Fibroblast of villous mesenchyme (primary cell): ENCODE measurements at regions not wholly inside any gene's neighbourhood (a gene's known extent, or its start where the extent isn't known, plus 50 kb on each side); places are given as distances from the start of the nearest gene placed in this dataset.
A peak's percentile ranks its signal among the peaks of the same experiment; 100 is the strongest.

Source experiments
- DNase-seq: peaks from one replicate; pipeline ENCODE4 v3.0.0-alpha.2; 2010; ENCODE audit warnings: low read depth
- H3K4me3 ChIP-seq: 2 replicates; pipeline ENCODE4 v1.5.1; 2011; ENCODE audit warnings: low read depth, mild to moderate bottlenecking, low read length
- TF ChIP-seq, protein P1 (sequence below): IDR thresholded peaks from 2 replicates; pipeline ENCODE4 v1.5.1; 2012; ENCODE audit warnings: low read depth, mild to moderate bottlenecking, low read length; ENCODE audit not compliant: insufficient read depth

GRCh38 chr13:59368693-59369092 is 795.0 kb downstream of the DIAPH3 start:
- TF ChIP-seq, protein P1, sequence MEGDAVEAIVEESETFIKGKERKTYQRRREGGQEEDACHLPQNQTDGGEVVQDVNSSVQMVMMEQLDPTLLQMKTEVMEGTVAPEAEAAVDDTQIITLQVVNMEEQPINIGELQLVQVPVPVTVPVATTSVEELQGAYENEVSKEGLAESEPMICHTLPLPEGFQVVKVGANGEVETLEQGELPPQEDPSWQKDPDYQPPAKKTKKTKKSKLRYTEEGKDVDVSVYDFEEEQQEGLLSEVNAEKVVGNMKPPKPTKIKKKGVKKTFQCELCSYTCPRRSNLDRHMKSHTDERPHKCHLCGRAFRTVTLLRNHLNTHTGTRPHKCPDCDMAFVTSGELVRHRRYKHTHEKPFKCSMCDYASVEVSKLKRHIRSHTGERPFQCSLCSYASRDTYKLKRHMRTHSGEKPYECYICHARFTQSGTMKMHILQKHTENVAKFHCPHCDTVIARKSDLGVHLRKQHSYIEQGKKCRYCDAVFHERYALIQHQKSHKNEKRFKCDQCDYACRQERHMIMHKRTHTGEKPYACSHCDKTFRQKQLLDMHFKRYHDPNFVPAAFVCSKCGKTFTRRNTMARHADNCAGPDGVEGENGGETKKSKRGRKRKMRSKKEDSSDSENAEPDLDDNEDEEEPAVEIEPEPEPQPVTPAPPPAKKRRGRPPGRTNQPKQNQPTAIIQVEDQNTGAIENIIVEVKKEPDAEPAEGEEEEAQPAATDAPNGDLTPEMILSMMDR, result no peak
- DNase-seq, result no peak
- no peak overlapping the region for H3K4me3 ChIP-seq

DNA sequence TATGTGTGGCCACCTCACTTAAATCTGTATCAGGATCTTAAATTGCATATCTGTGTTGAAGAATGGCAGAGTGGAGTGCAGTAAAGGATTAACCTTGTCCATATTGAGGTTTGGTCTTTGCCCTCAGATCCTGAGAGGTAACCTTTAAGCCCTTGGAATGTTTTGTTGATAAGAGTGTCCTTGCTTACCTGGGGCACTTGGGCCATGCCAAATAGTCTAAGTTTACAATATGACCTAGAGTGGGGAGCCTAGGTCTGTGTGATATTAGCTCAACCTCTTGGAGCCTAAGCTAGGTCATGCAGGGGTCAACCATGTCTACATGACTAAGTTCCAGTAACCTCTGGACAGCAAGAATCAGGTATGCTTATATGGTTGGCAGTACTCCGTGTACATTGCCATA is 792.5 kb downstream of the DIAPH3 start:
- H3K4me3 ChIP-seq, result no peak overlapping the region
- no peak for DNase-seq
- TF ChIP-seq, protein P1, result no peak

GRCh38 chr13:59373341-59373740 is 790.4 kb downstream of the DIAPH3 start:
- TF ChIP-seq, protein P1, result no peak
- H3K4me3 ChIP-seq, result no peak overlapping the region
- DNase-seq, result no peak

DNA sequence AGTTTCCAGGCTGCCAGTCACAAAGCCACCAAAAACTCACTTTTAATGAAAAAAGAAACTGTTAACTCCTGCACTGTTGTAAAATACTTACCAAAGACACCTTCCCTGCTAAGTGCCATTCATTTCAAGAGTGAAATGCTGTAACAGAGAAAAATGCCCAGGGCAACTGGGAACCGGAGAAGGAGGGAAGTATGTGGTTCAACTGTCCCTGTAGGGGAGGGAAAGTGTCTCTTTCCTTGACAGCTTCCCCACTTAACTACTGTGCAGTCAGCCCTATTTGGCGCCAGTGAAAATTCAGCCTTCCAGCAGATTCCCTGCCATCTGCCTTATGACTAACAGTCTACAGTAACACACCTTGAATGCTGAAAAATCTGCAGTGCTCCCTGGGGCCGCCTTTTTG is 789.0 kb downstream of the DIAPH3 start:
- TF ChIP-seq, protein P1, result no peak
- no peak for DNase-seq
- H3K4me3 ChIP-seq, result no peak overlapping the region

- TF ChIP-seq, protein P1, result no peak
- no peak for DNase-seq
- H3K4me3 ChIP-seq, result no peak overlapping the region
Observed at GRCh38 chr13:59384154-59384553, 779.6 kb downstream of the DIAPH3 start.

- TF ChIP-seq, protein P1, result peak; percentile 81
- no peak overlapping the region for H3K4me3 ChIP-seq
- DNase-seq, result peak; percentile 60
Observed at GRCh38 chr13:59391696-59392095, 772.0 kb downstream of the DIAPH3 start.

DNA sequence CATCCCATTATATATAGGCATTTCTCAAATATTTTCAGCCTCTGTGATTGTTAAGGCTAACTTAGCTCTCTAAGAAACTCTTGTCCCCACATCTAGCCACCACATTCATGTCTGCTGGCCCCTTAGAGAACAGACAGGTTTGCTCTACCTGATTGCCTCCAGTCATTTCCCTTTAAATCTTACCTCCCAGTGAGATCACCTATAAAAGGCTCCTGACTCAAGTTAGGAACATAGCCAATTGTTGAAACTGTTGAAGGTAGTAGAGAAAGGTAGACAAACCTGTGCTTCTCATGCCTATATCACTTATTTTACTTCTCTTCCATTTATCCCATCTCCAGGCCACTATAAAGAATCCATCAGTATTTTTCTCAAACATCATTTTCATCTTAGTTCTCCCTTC is 771.4 kb downstream of the DIAPH3 start:
- no peak for DNase-seq
- TF ChIP-seq, protein P1, result no peak
- no peak overlapping the region for H3K4me3 ChIP-seq
